Effector memory CD8-positive, alpha-beta T cell (primary cell): ENCODE measurements at regions not wholly inside any gene's neighbourhood (a gene's known extent, or its start where the extent isn't known, plus 50 kb on each side); places are given as distances from the start of the nearest gene placed in this dataset.
"Not testable (repeated sequence)": the region's sequence is repeated elsewhere in the genome, so short reads cannot be mapped to it uniquely, and the experiment has no call there.

Experiments used
- ATAC-seq: fragments of 150-1000 bp; cut with Tn5 transposase; replicated peaks from 2 replicates; pipeline ENCODE4 v1.10.0; 2021; ENCODE audit warnings: mild to moderate bottlenecking, moderate library complexity
- DNase-seq, 3 experiments: peaks; one replicate each; pipeline ENCODE4 v3.0.0; 2021
- H3K27ac Mint-ChIP-seq, 2 donors: one replicate each; pipeline ENCODE4 v1.8.0; 2022; ENCODE audit warnings: mild to moderate bottlenecking in 2 of 2, mixed read lengths in 2 of 2, moderate library complexity in 2 of 2
- H3K27me3 Mint-ChIP-seq, 2 donors: one replicate each; pipeline ENCODE4 v1.8.0; 2022; ENCODE audit warnings: mixed read lengths in 2 of 2
- H3K36me3 Mint-ChIP-seq: one replicate; pipeline ENCODE4 v1.8.0; 2022; ENCODE audit warnings: mild to moderate bottlenecking, moderate library complexity, mixed read lengths; ENCODE audit not compliant: insufficient read depth
- H3K4me1 Mint-ChIP-seq, 2 donors: one replicate each; pipeline ENCODE4 v1.8.0; 2022; ENCODE audit warnings: low read depth in 2 of 2, mixed read lengths in 2 of 2
- H3K4me3 Mint-ChIP-seq, 2 donors: one replicate each; pipeline ENCODE4 v1.8.0; 2022; ENCODE audit warnings: mild to moderate bottlenecking in 2 of 2, mixed read lengths in 2 of 2, moderate library complexity in 2 of 2
- H3K9me3 Mint-ChIP-seq, 2 donors: one replicate each; pipeline ENCODE4 v1.8.0; 2022; ENCODE audit warnings: mixed read lengths in 2 of 2

- no peak for DNase-seq
- no peak overlapping the region for H3K4me3 Mint-ChIP-seq
- H3K27ac Mint-ChIP-seq: no peak overlapping the region
- no peaks in the 10 kb centered on the region for H3K27me3 Mint-ChIP-seq
- peaks cover 7 to 12% of the 10 kb centered on the region in 2 donors for H3K9me3 Mint-ChIP-seq
- no peak for ATAC-seq
- no peaks in the 10 kb centered on the region for H3K36me3 Mint-ChIP-seq
- H3K4me1 Mint-ChIP-seq: no peaks in the 10 kb centered on the region
These were observed 363.3 kb downstream of the NAF1 start for GRCh38 chr4:162803378-162803777.

- Mint-ChIP-seq H3K27me3 (no peaks in the 10 kb centered on the region), H3K27ac (no peak overlapping the region), H3K4me3 (no peak overlapping the region), H3K9me3 (peaks cover 7 to 10% of the 10 kb centered on the region in 2 donors), H3K4me1 (no peaks in the 10 kb centered on the region), H3K36me3 (peaks cover 3% of the 10 kb centered on the region)
- ATAC-seq (no peak), DNase-seq (no peak)
These were observed 369.6 kb downstream of the NAF1 start for GRCh38 chr4:162797108-162797507.

- H3K27ac Mint-ChIP-seq: no peak overlapping the region
- peaks cover 3 to 7% of the 10 kb centered on the region in 2 donors for H3K9me3 Mint-ChIP-seq
- H3K27me3 Mint-ChIP-seq: no peaks in the 10 kb centered on the region
- peaks cover 3% of the 10 kb centered on the region for H3K36me3 Mint-ChIP-seq
- no peak for DNase-seq
- H3K4me3 Mint-ChIP-seq: no peak overlapping the region
- ATAC-seq: no peak
- no peaks in the 10 kb centered on the region for H3K4me1 Mint-ChIP-seq
These were observed 373.1 kb downstream of the NAF1 start for GRCh38 chr4:162793571-162793970.

GRCh38 chr4:162793004-162793403, 373.7 kb downstream of the NAF1 start:
- H3K36me3 Mint-ChIP-seq: peaks cover 3% of the 10 kb centered on the region
- H3K4me3 Mint-ChIP-seq: no peak overlapping the region
- peaks cover 6 to 12% of the 10 kb centered on the region in 2 donors for H3K9me3 Mint-ChIP-seq
- H3K27ac Mint-ChIP-seq: no peak overlapping the region
- no peaks in the 10 kb centered on the region for H3K4me1 Mint-ChIP-seq
- ATAC-seq (no peak), DNase-seq (no peak)
- H3K27me3 Mint-ChIP-seq: no peaks in the 10 kb centered on the region

GRCh38 chr4:162791226-162791625, 375.5 kb downstream of the NAF1 start:
- H3K27me3 Mint-ChIP-seq: no peaks in the 10 kb centered on the region
- DNase-seq (no peak), ATAC-seq (no peak)
- H3K4me1 Mint-ChIP-seq: no peaks in the 10 kb centered on the region
- H3K36me3 Mint-ChIP-seq: peaks cover 3% of the 10 kb centered on the region
- H3K9me3 Mint-ChIP-seq: peaks cover 6 to 12% of the 10 kb centered on the region in 2 donors
- H3K27ac Mint-ChIP-seq: no peak overlapping the region
- H3K4me3 Mint-ChIP-seq: no peak overlapping the region

GRCh38 chr4:162787120-162787519, 379.6 kb downstream of the NAF1 start:
- ATAC-seq (no peak), DNase-seq (no peak)
- Mint-ChIP-seq H3K4me3 (no peak overlapping the region), H3K4me1 (no peaks in the 10 kb centered on the region), H3K9me3 (peaks cover 6 to 12% of the 10 kb centered on the region in 2 donors), H3K27me3 (no peaks in the 10 kb centered on the region), H3K27ac (no peak overlapping the region), H3K36me3 (no peaks in the 10 kb centered on the region)

GRCh38 chr4:162782778-162783525, 383.7 kb downstream of the NAF1 start:
- H3K4me1 Mint-ChIP-seq: no peaks in the 10 kb centered on the region
- no peak overlapping the region for H3K4me3 Mint-ChIP-seq
- H3K9me3 Mint-ChIP-seq: peaks cover 0 to 2% of the 10 kb centered on the region in 2 donors
- no peaks in the 10 kb centered on the region for H3K36me3 Mint-ChIP-seq
- no peaks in the 10 kb centered on the region for H3K27me3 Mint-ChIP-seq
- DNase-seq (no peak), ATAC-seq (no peak)
- H3K27ac Mint-ChIP-seq: no peak overlapping the region

GRCh38 chr4:162782096-162782777, 384.5 kb downstream of the NAF1 start:
- no peak for ATAC-seq
- DNase-seq: no peak
- Mint-ChIP-seq H3K27ac (no peak overlapping the region), H3K9me3 (peaks cover 0 to 2% of the 10 kb centered on the region in 2 donors), H3K36me3 (no peaks in the 10 kb centered on the region), H3K4me1 (no peaks in the 10 kb centered on the region), H3K27me3 (no peaks in the 10 kb centered on the region), H3K4me3 (no peak overlapping the region)

- no peak for ATAC-seq
- no peak for DNase-seq
- Mint-ChIP-seq H3K27ac (no peak overlapping the region), H3K36me3 (no peaks in the 10 kb centered on the region), H3K9me3 (peaks cover 0 to 7% of the 10 kb centered on the region in 2 donors), H3K4me3 (no peak overlapping the region), H3K4me1 (no peaks in the 10 kb centered on the region), H3K27me3 (no peaks in the 10 kb centered on the region)
These were observed 395.8 kb downstream of the NAF1 start for GRCh38 chr4:162770761-162771490.

- H3K27me3 Mint-ChIP-seq: no peaks in the 10 kb centered on the region
- ATAC-seq: no peak
- H3K4me3 Mint-ChIP-seq: no peak overlapping the region
- H3K4me1 Mint-ChIP-seq: no peaks in the 10 kb centered on the region
- H3K36me3 Mint-ChIP-seq: no peaks in the 10 kb centered on the region
- H3K9me3 Mint-ChIP-seq: peaks cover 0 to 10% of the 10 kb centered on the region in 2 donors
- no peak overlapping the region for H3K27ac Mint-ChIP-seq
- no peak for DNase-seq
These were observed 399.6 kb downstream of the NAF1 start for GRCh38 chr4:162767083-162767482.

GRCh38 chr4:162761965-162762364, 404.7 kb downstream of the NAF1 start:
- H3K27ac Mint-ChIP-seq: no peak overlapping the region
- H3K27me3 Mint-ChIP-seq: no peaks in the 10 kb centered on the region
- no peak overlapping the region for H3K4me3 Mint-ChIP-seq
- no peak for DNase-seq
- no peak for ATAC-seq
- no peaks in the 10 kb centered on the region for H3K36me3 Mint-ChIP-seq
- H3K4me1 Mint-ChIP-seq: no peaks in the 10 kb centered on the region
- H3K9me3 Mint-ChIP-seq: peaks cover 12% of the 10 kb centered on the region in 2 donors

GRCh38 chr4:162740228-162740627, 426.5 kb downstream of the NAF1 start:
- not testable (repeated sequence) for DNase-seq, H3K36me3 Mint-ChIP-seq, H3K4me3 Mint-ChIP-seq, H3K4me1 Mint-ChIP-seq, H3K27ac Mint-ChIP-seq, ATAC-seq, H3K27me3 Mint-ChIP-seq, H3K9me3 Mint-ChIP-seq

GRCh38 chr4:162739596-162739995, 427.1 kb downstream of the NAF1 start:
- ATAC-seq, H3K4me3 Mint-ChIP-seq, H3K27me3 Mint-ChIP-seq, H3K36me3 Mint-ChIP-seq, DNase-seq, H3K4me1 Mint-ChIP-seq, H3K27ac Mint-ChIP-seq, H3K9me3 Mint-ChIP-seq: not testable (repeated sequence)

GRCh38 chr4:162732876-162733275, 433.8 kb downstream of the NAF1 start:
- H3K4me1 Mint-ChIP-seq: no peaks in the 10 kb centered on the region
- no peak overlapping the region for H3K27ac Mint-ChIP-seq
- ATAC-seq (no peak), DNase-seq (no peak)
- H3K4me3 Mint-ChIP-seq: no peak overlapping the region
- H3K9me3 Mint-ChIP-seq: no peaks in the 10 kb centered on the region
- H3K27me3 Mint-ChIP-seq: no peaks in the 10 kb centered on the region
- no peaks in the 10 kb centered on the region for H3K36me3 Mint-ChIP-seq
